ENCODE measurements at regions not wholly inside any gene's neighbourhood (a gene's known extent, or its start where the extent isn't known, plus 50 kb on each side); places are given as distances from the start of the nearest gene placed in this dataset.
"Not testable (repeated sequence)": the region's sequence is repeated elsewhere in the genome, so short reads cannot be mapped to it uniquely, and the experiment has no call there.

DNA sequence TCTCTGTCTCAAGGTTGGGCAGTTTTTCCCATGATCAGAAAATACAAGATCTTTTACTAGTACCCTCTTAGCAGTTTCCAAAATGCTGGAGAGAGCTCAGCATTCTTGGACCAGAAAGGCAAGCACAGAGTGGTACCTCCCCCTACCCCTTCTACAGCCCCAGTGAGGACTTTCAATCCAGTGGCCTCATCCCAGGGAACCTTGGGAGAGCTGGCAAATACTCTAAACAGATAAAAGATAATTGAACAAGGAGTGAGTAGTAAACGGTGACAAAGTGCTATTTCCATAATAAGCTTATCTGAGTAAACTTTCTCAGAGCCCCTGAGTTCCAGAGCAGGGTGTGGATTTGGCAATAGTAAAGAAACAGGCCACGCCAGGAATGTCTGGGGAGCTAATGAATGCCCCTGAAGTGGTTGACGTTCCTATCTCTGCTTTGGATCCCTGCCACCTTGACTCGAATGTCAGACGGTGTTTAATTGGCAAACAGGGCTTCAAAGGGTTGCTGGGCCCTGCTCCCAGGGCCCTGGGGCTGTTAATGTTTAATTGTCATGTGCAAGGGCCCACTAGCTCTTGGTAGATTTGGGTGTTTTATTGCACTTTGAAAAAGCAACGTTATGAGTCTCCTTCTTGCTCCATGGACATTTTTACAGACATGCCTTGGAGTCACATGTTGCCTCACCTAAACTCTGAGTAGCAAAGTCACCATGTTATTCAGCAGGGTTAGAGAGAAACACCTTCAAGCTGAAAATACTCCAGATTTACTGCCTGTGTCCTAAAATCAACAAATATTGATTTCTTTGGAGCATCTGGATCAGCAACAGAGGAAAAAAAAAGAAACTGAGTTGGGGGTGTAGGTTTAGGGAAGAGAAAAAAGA lies 239.9 kb downstream of the CYRIA start:
- DNase-seq (ENCODE audit: extremely low spot score), result no peak
- TF ChIP-seq, protein P1, sequence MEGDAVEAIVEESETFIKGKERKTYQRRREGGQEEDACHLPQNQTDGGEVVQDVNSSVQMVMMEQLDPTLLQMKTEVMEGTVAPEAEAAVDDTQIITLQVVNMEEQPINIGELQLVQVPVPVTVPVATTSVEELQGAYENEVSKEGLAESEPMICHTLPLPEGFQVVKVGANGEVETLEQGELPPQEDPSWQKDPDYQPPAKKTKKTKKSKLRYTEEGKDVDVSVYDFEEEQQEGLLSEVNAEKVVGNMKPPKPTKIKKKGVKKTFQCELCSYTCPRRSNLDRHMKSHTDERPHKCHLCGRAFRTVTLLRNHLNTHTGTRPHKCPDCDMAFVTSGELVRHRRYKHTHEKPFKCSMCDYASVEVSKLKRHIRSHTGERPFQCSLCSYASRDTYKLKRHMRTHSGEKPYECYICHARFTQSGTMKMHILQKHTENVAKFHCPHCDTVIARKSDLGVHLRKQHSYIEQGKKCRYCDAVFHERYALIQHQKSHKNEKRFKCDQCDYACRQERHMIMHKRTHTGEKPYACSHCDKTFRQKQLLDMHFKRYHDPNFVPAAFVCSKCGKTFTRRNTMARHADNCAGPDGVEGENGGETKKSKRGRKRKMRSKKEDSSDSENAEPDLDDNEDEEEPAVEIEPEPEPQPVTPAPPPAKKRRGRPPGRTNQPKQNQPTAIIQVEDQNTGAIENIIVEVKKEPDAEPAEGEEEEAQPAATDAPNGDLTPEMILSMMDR (IDR thresholded peaks at IDR 0.05; ENCODE audit: control extremely low read depth, extremely low read depth, low read depth, missing control alignments), result no peak
- ChIA-PET CTCF (interaction anchor here (1.0 to 1.3 kb wide), 3 partner anchors 9 to 16 kb away, joined by 3 to 5 read pairs (median 3); no protein-coding TSS in a partner anchor), POLR2A (no interaction called here)

DNA sequence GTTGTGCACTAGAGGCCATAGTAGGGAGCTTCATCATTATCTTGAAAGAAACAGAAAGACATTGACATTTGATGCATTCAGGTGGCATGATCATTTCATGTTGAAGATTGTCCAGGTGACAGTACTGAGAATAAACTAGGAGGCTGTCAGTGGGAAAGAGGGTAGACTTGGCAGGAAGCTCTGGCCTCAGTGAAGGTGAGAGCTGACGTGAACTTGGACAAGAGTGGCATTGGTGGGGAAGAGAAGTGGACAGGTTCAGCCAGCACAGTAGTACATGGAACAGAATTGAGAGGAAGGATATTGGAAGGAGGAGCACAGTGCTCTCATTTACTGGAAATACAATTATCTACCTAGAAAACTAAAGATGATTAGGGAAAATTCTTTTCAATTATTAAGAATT lies 245.2 kb downstream of the CYRIA start:
- CTCF ChIA-PET, result interaction anchor here (1.4 kb wide), 2 partner anchors 16 to 17 kb away, joined by 3 read pairs; no protein-coding TSS in a partner anchor
- POLR2A ChIA-PET, result no interaction called here
- no peak for DNase-seq (ENCODE audit: extremely low spot score)
- TF ChIP-seq, protein P1 (IDR thresholded peaks at IDR 0.05; ENCODE audit: control extremely low read depth, extremely low read depth, low read depth, missing control alignments), result no peak

- CTCF ChIA-PET, result interaction anchor here (1.6 kb wide), 1 partner anchor 18 kb away, joined by 5 read pairs; no protein-coding TSS in a partner anchor
- no peak for DNase-seq (ENCODE audit: extremely low spot score)
- TF ChIP-seq, protein P1 (IDR thresholded peaks at IDR 0.05; ENCODE audit: control extremely low read depth, extremely low read depth, low read depth, missing control alignments), result no peak
- POLR2A ChIA-PET, result no interaction called here
These were observed 247.9 kb downstream of the CYRIA start for GRCh38 chr2:16417726-16418125.

GRCh38 chr2:16416651-16417050 lies 249.0 kb downstream of the CYRIA start:
- no peak for DNase-seq (ENCODE audit: extremely low spot score)
- ChIA-PET CTCF (interaction anchor here (1.1 kb wide), 1 partner anchor 9 kb away, joined by 3 read pairs; no protein-coding TSS in a partner anchor), POLR2A (no interaction called here)
- TF ChIP-seq, protein P1 (IDR thresholded peaks at IDR 0.05; ENCODE audit: control extremely low read depth, extremely low read depth, low read depth, missing control alignments), result no peak

DNA sequence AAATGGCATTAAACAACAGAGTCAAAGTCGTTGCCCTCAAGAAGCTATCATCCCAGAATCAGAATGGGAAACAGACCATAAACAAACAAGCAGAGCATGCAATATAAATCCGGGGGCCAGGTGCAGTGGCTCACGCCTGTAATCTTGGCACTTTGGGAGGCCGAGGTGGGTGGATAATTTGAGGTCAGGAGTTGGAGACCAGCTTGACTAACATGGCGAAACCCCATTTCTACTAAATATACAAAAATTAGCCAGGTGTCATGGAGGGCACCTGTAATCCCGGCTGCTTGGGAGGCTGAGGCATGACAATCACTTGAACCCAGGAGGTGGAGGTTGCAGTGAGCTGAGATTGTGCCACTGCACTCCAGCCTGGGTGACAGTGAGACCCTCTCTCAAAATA lies 249.8 kb downstream of the CYRIA start:
- DNase-seq (ENCODE audit: extremely low spot score); POLR2A ChIA-PET; CTCF ChIA-PET: not testable (repeated sequence)

DNA sequence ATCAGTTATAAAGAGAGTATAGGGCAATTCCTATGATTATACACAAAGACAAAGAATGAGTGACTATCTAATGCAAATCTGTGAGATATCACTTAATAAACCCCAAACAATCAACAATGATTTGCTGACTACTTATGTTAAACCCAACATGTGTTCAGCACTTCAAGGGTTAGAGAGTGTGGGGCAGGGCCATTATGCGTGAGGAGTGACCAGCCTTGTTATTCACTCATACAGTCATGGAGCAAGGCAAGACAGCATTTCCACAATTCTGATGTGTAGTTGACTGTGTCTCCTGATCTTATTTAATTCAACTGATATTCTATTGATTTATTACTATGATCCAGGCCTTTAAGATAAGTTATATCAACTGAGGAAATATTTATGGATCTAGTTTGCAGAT lies 251.7 kb downstream of the CYRIA start:
- TF ChIP-seq, protein P1 (IDR thresholded peaks at IDR 0.05; ENCODE audit: control extremely low read depth, extremely low read depth, low read depth, missing control alignments), result no peak
- CTCF ChIA-PET, result interaction anchor here (1.2 kb wide), 1 partner anchor 13 kb away, joined by 3 read pairs; no protein-coding TSS in a partner anchor
- no peak for DNase-seq (ENCODE audit: extremely low spot score)
- POLR2A ChIA-PET, result no interaction called here

DNA sequence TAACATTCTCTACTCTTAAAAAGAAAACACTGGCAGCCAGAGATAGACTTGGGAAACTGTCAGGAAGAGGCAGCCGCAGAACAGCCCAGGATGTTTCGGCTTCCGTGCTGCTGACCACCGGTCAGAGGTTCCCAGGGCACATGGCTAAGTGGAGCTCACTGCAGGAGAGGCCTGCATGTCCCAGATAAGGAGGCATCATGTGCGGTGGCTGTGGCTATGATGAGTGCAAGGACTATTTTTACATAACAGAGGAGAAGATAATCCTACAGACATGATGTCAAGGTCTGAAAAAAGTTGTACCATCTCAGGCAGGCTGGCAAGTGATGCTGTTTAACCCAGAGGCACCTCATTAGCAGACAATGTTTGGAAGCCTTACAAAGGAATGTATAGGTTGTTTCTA lies 252.3 kb downstream of the CYRIA start:
- CTCF ChIA-PET, result interaction anchor here (1.2 kb wide), 1 partner anchor 12 kb away, joined by 3 read pairs; no protein-coding TSS in a partner anchor
- DNase-seq (ENCODE audit: extremely low spot score), result no peak
- TF ChIP-seq, protein P1 (IDR thresholded peaks at IDR 0.05; ENCODE audit: control extremely low read depth, extremely low read depth, low read depth, missing control alignments), result no peak
- POLR2A ChIA-PET, result no interaction called here

Measured in GM10248 (cell line).